ENCODE measurements at regions not wholly inside any gene's neighbourhood (a gene's known extent, or its start where the extent isn't known, plus 50 kb on each side); places are given as distances from the start of the nearest gene placed in this dataset.
"Not testable (repeated sequence)": the region's sequence is repeated elsewhere in the genome, so short reads cannot be mapped to it uniquely, and the experiment has no call there.

- DNase-seq (ENCODE audit: low spot score) = no peak
Measured at GRCh38 chr12:124475295-124476010, 92.0 kb downstream of the NCOR2 start.

DNA sequence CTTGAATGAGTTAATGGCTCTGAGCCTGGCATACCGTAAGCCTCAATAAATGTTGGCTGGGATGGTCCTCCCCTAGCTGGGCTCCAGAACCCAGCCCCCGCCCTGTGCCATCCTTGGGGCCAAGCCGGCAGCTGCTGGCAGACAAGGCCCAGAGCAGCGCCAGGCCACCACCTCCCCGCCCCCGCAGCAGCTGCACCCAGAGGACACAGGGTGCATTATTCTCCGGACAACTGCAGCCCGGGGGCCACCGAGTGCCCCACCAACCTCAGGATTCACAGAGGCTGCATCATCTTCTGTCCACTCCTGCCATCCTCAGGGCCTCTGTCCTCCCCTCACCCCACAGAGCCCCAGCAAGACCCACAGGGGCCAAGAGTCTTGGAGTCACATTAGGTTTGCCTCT, 92.7 kb downstream of the NCOR2 start:
- DNase-seq (ENCODE audit: low spot score) = peak; percentile 96

DNA sequence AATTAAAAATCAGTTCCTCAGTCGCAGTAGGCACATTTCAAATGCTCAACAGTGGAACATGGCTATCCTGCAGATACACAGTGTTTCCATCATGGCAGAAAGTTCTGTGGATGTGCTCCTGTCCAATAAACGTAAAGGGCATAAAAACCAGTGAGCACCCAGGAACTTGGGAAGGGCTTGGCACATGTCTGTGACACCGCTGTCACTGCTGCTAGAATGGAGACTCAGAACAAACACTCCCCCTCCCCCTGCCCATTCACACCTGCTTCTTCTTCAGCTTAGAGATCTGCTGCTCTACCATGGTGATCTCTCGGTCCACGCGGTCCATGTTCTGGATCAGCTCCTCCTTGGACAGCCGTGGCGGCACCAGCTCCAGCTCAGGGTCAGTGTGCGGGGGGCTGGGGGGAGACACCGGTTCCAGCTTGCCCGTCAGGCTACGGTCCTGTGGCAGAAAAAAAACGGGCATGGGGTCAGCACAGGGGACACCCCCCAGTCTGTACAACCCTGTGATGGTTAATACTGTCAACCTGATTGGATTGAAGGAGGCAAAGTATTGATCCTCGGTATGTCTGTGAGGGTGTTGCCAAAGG, 94.6 kb downstream of the NCOR2 start:
- no peak for DNase-seq (ENCODE audit: low spot score)

- DNase-seq (ENCODE audit: low spot score) = no peak
Measured at GRCh38 chr12:124471828-124472227, 95.6 kb downstream of the NCOR2 start.

- DNase-seq (ENCODE audit: low spot score) = no peak
Measured at GRCh38 chr12:124470806-124471205, 96.6 kb downstream of the NCOR2 start.

GRCh38 chr12:124470139-124470538, 97.3 kb downstream of the NCOR2 start:
- no peak for DNase-seq (ENCODE audit: low spot score)

- DNase-seq (ENCODE audit: low spot score) = no peak
Measured at GRCh38 chr12:124469193-124469888, 98.1 kb downstream of the NCOR2 start.

- DNase-seq (ENCODE audit: low spot score) = not testable (repeated sequence)
Measured at GRCh38 chr12:124467549-124467948, 99.9 kb downstream of the NCOR2 start.

GRCh38 chr12:124466216-124467128, 100.9 kb downstream of the NCOR2 start:
- no peak for DNase-seq (ENCODE audit: low spot score)

DNA sequence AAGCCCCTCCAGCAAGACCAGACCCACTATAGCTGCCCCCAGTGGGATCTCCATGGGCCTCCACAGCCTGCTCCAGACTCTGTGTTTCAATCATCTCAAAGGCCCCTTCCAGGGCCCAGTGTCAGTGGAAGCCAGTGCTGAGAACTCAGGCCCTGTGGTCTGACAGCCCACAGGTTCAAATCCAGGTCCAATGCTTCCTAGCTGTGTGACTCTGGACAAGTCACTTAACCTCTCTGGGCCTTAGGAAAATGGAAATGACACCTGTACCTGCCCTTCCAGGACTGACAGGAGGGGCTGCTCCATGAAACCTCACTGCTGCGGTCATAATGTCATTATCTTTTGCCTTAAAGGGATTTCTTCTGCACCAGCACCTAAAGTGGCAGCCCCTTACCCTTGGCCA, 101.9 kb downstream of the NCOR2 start:
- DNase-seq (ENCODE audit: low spot score) = no peak

GRCh38 chr12:124464830-124465229, 102.6 kb downstream of the NCOR2 start:
- DNase-seq (ENCODE audit: low spot score) = no peak

- DNase-seq (ENCODE audit: low spot score) = no peak
Measured at GRCh38 chr12:124464062-124464461, 103.3 kb downstream of the NCOR2 start.

- no peak for DNase-seq (ENCODE audit: low spot score)
Measured at GRCh38 chr12:124463341-124463921, 104.0 kb downstream of the NCOR2 start.

DNA sequence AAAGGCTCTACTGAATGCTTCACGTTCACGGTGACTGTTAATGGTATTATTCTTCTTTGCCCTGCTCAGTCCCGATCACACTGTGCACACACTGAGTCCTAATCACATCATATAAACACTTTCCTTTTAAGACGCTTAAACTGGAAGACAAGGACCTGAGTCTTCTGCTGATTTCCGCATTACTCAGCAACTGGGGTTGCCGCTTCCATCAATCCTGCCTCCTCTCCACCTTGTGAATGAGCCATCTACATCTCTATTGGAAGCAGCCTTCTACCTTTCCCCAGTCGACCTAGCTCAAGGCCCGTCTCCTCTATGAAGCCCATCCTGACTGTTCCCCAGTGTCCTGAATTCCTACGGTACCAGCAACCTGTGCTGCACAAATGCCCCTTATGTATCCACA, 104.7 kb downstream of the NCOR2 start:
- no peak for DNase-seq (ENCODE audit: low spot score)

DNA sequence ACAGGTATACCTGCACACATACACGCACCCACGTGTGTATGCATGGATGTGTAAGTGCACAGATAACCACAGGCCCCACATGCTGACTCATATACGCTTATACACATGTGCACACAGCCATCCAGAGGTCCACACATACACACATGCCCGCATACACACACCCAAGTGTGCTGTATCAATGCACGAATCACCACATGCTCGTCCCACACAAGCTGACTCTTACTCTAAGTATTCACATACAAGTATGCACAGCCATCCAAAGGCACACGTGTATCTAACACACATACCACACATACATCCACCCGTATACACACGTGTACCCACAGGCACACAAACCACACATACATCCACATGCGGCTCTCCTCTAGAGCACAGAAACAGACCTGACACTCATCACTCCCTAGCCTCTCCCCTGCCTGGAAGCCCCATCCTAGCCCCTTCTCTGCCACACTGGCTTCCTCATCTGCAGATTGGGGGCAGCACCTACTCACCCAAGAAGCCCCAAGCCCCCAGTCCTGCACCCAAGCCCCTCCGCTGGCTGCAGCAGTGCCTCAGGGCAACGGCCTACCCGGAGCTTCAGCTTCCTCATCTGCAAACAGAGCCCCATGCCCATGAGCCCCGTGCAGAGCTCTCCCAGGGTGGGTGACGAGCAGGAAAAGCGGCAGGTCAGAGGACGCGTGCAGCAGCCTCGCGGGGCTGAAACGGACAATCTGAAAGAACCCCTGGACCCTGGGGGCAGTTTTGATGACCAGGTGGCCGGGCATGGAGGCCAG, 105.4 kb downstream of the NCOR2 start:
- DNase-seq (ENCODE audit: low spot score) = no peak

- DNase-seq (ENCODE audit: low spot score) = no peak
Measured at GRCh38 chr12:124461241-124461673, 106.2 kb downstream of the NCOR2 start.

DNA sequence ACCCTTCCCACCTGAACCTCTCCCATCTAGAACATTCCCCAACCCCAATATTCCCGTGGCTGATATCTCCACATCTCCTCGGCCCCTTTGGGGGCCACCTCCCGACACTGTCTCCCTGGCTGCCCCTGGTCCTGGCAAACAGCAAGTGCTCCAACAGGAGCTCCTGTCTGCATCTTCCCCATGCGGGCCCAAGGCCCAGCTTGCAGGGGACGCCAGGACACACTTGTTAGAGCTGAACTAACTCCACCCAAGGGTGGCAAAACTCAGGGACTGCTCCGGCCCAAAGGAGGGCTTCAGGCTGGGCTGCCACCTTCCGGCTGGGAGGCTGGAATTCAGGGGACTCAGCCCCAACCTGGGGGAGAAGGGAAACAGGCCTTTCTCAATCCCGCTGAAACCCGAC, 106.6 kb downstream of the NCOR2 start:
- DNase-seq (ENCODE audit: low spot score) = no peak

- no peak for DNase-seq (ENCODE audit: low spot score)
Measured at GRCh38 chr12:124459852-124460645, 107.4 kb downstream of the NCOR2 start.

DNA sequence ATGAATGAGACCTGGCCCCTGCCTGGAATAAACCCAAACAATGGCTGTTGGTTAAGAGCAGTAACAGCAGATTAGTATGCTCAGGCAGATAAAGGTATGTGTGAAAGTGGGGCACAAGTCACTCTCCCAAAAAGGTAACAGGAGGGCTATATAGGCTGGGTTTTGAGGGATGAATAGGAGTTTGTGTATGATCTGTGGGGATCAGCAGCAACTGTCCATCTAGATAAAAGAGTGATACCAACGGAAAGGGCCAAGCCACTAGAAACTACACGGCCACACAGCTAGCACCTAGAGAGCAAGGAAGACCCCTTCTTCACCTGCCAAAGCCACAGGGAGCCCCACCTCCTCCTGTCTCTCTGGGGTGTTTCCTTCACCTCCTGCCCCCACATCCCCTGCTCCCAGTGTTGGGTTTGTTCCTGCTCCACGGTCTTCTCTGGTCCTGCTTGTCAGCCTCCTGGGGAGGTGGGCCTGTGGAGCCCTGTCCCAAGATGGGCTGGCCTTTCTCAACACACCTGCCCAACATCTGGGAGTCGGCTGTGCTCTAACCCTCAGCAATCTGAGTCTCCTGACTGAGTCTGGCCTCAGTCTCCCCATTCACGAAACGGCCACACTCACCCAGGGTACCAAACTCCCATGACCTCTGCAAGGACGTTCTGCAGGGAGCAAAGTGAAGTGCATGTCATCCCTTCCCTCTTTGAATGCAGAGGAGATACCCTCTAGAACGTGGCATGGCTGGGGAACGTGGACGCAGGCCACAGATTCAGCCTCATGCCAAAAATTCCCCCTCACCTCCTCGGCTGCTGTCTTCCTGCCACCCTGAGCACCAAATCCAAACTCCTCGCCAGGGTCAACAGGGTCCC, 108.2 kb downstream of the NCOR2 start:
- DNase-seq (ENCODE audit: low spot score) = no peak
